K562 (cell line): ENCODE measurements at regions not wholly inside any gene's neighbourhood (a gene's known extent, or its start where the extent isn't known, plus 50 kb on each side); places are given as distances from the start of the nearest gene placed in this dataset.

Source experiments
- CXXC5 ChIP-seq: fragments of 250-450 bp; sonication (Bioruptor Pico); IDR thresholded peaks from 2 replicates; pipeline ENCODE4 v1.8.0; 2022; ENCODE audit warnings: inconsistent platforms, mild to moderate bottlenecking, moderate library complexity
- NFE2L1 ChIP-seq: fragments of 450-650 bp; IDR thresholded peaks from 2 replicates; pipeline ENCODE4 v1.6.1; 2016; ENCODE audit warnings: missing genetic modification characterization, low read depth, mild to moderate bottlenecking, missing compliant biosample characterization, moderate library complexity, borderline replicate concordance
- PHTF2 ChIP-seq: fragments of 250-450 bp; sonication (Bioruptor Pico); IDR thresholded peaks from 2 replicates; pipeline ENCODE4 v1.5.0; 2021; ENCODE audit warnings: mild to moderate bottlenecking
- RFX5 ChIP-seq: IDR thresholded peaks from 2 replicates; pipeline ENCODE4 v1.6.1; 2011; ENCODE audit warnings: low read depth, mild to moderate bottlenecking, improper control_type of control experiment, low read length
- TCF7 ChIP-seq: sonication (generic); IDR thresholded peaks from 2 replicates; pipeline ENCODE4 v1.6.1; 2016; ENCODE audit warnings: antibody characterized with exemption, borderline replicate concordance
- ZNF146 ChIP-seq: IDR thresholded peaks from one replicate; pipeline ENCODE4 v1.6.1; 2018; ENCODE audit warnings: missing compliant biosample characterization; ENCODE audit not compliant: unreplicated experiment

GRCh38 chr4:161314371-161314770, 849.4 kb downstream of the FSTL5 start:
- no peak for TF ChIP-seq NFE2L1 (tag)
- no peak for TF ChIP-seq CXXC5 (CRISPR knock-in tag)
- no peak for TF ChIP-seq PHTF2 (CRISPR knock-in tag)
- no peak for TF ChIP-seq RFX5
- no peak for TF ChIP-seq TCF7
- TF ChIP-seq ZNF146 (CRISPR knock-in tag) = no peak
